GM12878 (cell line): ENCODE measurements at regions not wholly inside any gene's neighbourhood (a gene's known extent, or its start where the extent isn't known, plus 50 kb on each side); places are given as distances from the start of the nearest gene placed in this dataset.

Experiments
- ATAC-seq: fragments of 200-7000 bp; cut with Tn5 transposase; 3 replicates; pipeline ENCODE4 v1.9.1; 2020; ENCODE audit warnings: mild to moderate bottlenecking, moderate library complexity
- BruUV-seq: library from RNA; stranded (reverse); fragments of 400-500 nt; replicated peaks from 2 replicates; lab custom pipeline; 2021; lab: Mats Ljungman, UMichigan
- CTCF ChIA-PET: fragments of 300-600 bp; sonication (Branson Sonifier 250); formaldehyde crosslinking; extraction: SDS; loops from one replicate; lab custom pipeline; 2021; ENCODE audit warnings: inconsistent platforms; lab: Yijun Ruan, JAX
- POLR2A ChIA-PET: fragments of 350-600 bp; formaldehyde crosslinking; extraction: SDS; loops from one replicate; lab custom pipeline; 2021; ENCODE audit warnings: inconsistent platforms; lab: Charles Lee
- RAD21 ChIA-PET: fragments of 300-600 bp; sonication (Branson Sonifier 250); formaldehyde crosslinking; loops from one replicate; lab custom pipeline; 2023; ENCODE audit warnings: antibody characterized with exemption; ENCODE audit not compliant: unreplicated experiment; lab: Charles Lee
- SMC1A ChIA-PET: fragments of 300-600 bp; sonication (Branson Sonifier 250); formaldehyde crosslinking; loops from one replicate; lab custom pipeline; 2023; ENCODE audit not compliant: unreplicated experiment, uncharacterized antibody; lab: Charles Lee
- DNase-seq: peaks from one replicate; pipeline ENCODE4 v3.0.0-alpha.2; 2011; ENCODE audit warnings: low read depth, low spot score
- FAIRE-seq: peaks from 3 replicates; lab custom pipeline; 2011; peaks lifted over from hg19 to GRCh38; lab: Jason Lieb, UNC
- H2AFZ ChIP-seq: 2 replicates; pipeline ENCODE4 v1.6.0; 2011; ENCODE audit warnings: low read depth, low read length, control low read depth; ENCODE audit not compliant: control insufficient read depth
- H3K27ac ChIP-seq: 2 replicates; pipeline ENCODE4 v1.5.1; 2011; ENCODE audit warnings: control low read depth; ENCODE audit not compliant: control insufficient read depth, insufficient read depth
- H3K27me3 ChIP-seq, 2 experiments: replicated peaks in 1 of 2; 2 replicates each; pipeline versions ENCODE4 v1.6.0 to v1.6.1; 2011; ENCODE audit warnings: low read length in 1 of 2; ENCODE audit not compliant: control insufficient read depth in 2 of 2, insufficient read depth in 2 of 2
- H3K36me3 ChIP-seq, 2 experiments: 2 replicates each; pipeline ENCODE4 v1.5.1; 2011; ENCODE audit warnings: low read length in 1 of 2; ENCODE audit not compliant: control insufficient read depth in 2 of 2, insufficient read depth in 2 of 2
- H3K4me1 ChIP-seq: 2 replicates; pipeline ENCODE4 v1.6.1; 2011; ENCODE audit warnings: mild to moderate bottlenecking, low read length, moderate library complexity, mixed read lengths; ENCODE audit not compliant: control insufficient read depth, insufficient read depth
- H3K4me2 ChIP-seq: 2 replicates; pipeline ENCODE4 v1.6.0; 2011; ENCODE audit warnings: control low read depth; ENCODE audit not compliant: control insufficient read depth, insufficient read depth
- H3K4me3 ChIP-seq: fragments of 200-600 bp; sonication (generic); 2 replicates; pipeline ENCODE4 v1.5.1; 2016
- H3K79me2 ChIP-seq: 2 replicates; pipeline ENCODE4 v1.6.0; 2011; ENCODE audit warnings: low read length; ENCODE audit not compliant: control insufficient read depth, insufficient read depth
- H3K9ac ChIP-seq: 2 replicates; pipeline ENCODE4 v1.8.0; 2011; ENCODE audit warnings: low read length, control low read depth, mixed read lengths; ENCODE audit not compliant: control insufficient read depth, insufficient read depth
- H3K9me3 ChIP-seq: replicated peaks from 3 replicates; pipeline ENCODE4 v1.5.1; 2011; ENCODE audit warnings: mild to moderate bottlenecking, low read length; ENCODE audit not compliant: control insufficient read depth, insufficient read depth
- H4K20me1 ChIP-seq: 2 replicates; pipeline ENCODE4 v1.6.0; 2011; ENCODE audit not compliant: control insufficient read depth, insufficient read depth
- BACH1 ChIP-seq: fragments of 450-650 bp; IDR thresholded peaks from 2 replicates; pipeline ENCODE4 v1.6.1; 2017; ENCODE audit warnings: mild to moderate bottlenecking, borderline replicate concordance
- FOXM1 ChIP-seq: IDR thresholded peaks from 2 replicates; pipeline ENCODE4 v1.6.1; 2012; ENCODE audit warnings: low read depth, mild to moderate bottlenecking, inconsistent platforms, low read length, moderate library complexity
- MYC ChIP-seq: IDR thresholded peaks from 2 replicates; pipeline ENCODE4 v1.6.1; 2011; ENCODE audit warnings: mild to moderate bottlenecking, low read length, moderate library complexity, inconsistent platforms; ENCODE audit not compliant: insufficient read depth, insufficient replicate concordance, insufficient read length, severe bottlenecking
- WGBS: methylation state at CpG from one replicate; pipeline ENCODE4 v1.1.6; 2016; ENCODE audit warnings: low lambda C conversion rate; ENCODE audit not compliant: insufficient replicate concordance, insufficient coverage; ENCODE audit errors: missing lambda C conversion rate; 5-methylcytosine and 5-hydroxymethylcytosine counted together
- in situ Hi-C: fragments of 300-500 bp; cut with MboI; formaldehyde crosslinking; loops from 9 replicates; pipeline ENCODE4 v1.14.3; 2018; ENCODE audit warnings: mixed read lengths
- intact Hi-C: fragments of 100-400 bp; cut with micrococcal nuclease; formaldehyde crosslinking; loops from one replicate; pipeline ENCODE4 v1.14.2; 2022; ENCODE audit not compliant: unreplicated experiment
- TF ChIP-seq, protein P1 (sequence below): fragments of 450-650 bp; IDR thresholded peaks from 2 replicates; pipeline ENCODE4 v1.6.1; 2017; ENCODE audit warnings: mild to moderate bottlenecking, moderate library complexity
- TF ChIP-seq, protein P2 (sequence below): fragments of 450-650 bp; IDR thresholded peaks from 2 replicates; pipeline ENCODE4 v1.6.1; 2016; ENCODE audit warnings: mild to moderate bottlenecking
- TF ChIP-seq, protein P3 (sequence below): fragments of 450-650 bp; IDR thresholded peaks from 2 replicates; pipeline ENCODE4 v1.6.1; 2016; ENCODE audit warnings: mild to moderate bottlenecking
- TF ChIP-seq, protein P4 (sequence below): fragments of 150-350 bp; IDR thresholded peaks from 2 replicates; pipeline ENCODE4 v1.6.1; 2014; ENCODE audit warnings: mild to moderate bottlenecking, low read depth, low read length
- TF ChIP-seq, protein P5 (sequence below): fragments of 450-650 bp; IDR thresholded peaks from 2 replicates; pipeline ENCODE4 v1.6.1; 2016; ENCODE audit warnings: mild to moderate bottlenecking, moderate library complexity, borderline replicate concordance

DNA sequence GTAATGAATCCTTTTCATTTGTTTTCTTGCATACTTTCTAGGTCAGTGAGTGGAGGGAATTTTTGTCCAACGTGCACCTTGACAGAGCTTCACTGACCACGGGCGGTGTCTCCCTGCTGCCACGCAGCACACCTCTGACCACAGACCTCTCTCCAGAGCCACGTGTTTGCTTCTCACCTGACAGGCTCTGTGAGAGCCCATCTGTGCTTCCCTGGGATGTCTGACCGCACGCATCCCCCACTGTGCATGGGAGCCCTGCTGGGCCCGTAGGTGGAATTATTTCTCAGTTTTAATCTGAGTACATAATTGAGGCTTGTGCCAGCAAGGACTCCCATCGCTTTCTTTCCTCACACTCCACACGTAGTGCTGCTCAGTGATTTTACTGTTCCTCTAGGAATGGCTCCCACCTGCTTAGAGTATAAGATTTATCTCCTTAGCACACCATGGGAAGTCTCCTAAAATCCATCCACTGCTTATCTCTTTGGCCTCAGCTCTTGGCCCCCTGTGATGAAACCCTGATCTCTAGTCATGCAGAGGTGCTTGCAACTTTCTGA, 482.6 kb downstream of the TSN start:
- no peak for ATAC-seq
- 33% methylated on average over 10 of the region's 10 CpGs for WGBS
- Histone ChIP-seq H3K9ac (no peak overlapping the region), H3K4me3 (no peak overlapping the region), H3K9me3 (no peaks in the 10 kb centered on the region), H3K79me2 (no peaks in the 10 kb centered on the region), H4K20me1 (no peaks in the 10 kb centered on the region), H3K27ac (no peak overlapping the region), H2AFZ (no peak overlapping the region), H3K36me3 (no peaks in the 10 kb centered on the region), H3K27me3 (no peaks in the 10 kb centered on the region; a peak in 2 of 4 replicates), H3K4me2 (no peak overlapping the region), H3K4me1 (no peaks in the 10 kb centered on the region)
- ChIA-PET CTCF (no interaction called here), SMC1A (no interaction called here), RAD21 (no interaction called here), POLR2A (no interaction called here)
- intact Hi-C loops, result no loop called here
- in situ Hi-C loops, result no loop called here
- no TSS peak for BruUV-seq
- no peak for FAIRE-seq
- no peak for DNase-seq
- TF ChIP-seq, protein P1, sequence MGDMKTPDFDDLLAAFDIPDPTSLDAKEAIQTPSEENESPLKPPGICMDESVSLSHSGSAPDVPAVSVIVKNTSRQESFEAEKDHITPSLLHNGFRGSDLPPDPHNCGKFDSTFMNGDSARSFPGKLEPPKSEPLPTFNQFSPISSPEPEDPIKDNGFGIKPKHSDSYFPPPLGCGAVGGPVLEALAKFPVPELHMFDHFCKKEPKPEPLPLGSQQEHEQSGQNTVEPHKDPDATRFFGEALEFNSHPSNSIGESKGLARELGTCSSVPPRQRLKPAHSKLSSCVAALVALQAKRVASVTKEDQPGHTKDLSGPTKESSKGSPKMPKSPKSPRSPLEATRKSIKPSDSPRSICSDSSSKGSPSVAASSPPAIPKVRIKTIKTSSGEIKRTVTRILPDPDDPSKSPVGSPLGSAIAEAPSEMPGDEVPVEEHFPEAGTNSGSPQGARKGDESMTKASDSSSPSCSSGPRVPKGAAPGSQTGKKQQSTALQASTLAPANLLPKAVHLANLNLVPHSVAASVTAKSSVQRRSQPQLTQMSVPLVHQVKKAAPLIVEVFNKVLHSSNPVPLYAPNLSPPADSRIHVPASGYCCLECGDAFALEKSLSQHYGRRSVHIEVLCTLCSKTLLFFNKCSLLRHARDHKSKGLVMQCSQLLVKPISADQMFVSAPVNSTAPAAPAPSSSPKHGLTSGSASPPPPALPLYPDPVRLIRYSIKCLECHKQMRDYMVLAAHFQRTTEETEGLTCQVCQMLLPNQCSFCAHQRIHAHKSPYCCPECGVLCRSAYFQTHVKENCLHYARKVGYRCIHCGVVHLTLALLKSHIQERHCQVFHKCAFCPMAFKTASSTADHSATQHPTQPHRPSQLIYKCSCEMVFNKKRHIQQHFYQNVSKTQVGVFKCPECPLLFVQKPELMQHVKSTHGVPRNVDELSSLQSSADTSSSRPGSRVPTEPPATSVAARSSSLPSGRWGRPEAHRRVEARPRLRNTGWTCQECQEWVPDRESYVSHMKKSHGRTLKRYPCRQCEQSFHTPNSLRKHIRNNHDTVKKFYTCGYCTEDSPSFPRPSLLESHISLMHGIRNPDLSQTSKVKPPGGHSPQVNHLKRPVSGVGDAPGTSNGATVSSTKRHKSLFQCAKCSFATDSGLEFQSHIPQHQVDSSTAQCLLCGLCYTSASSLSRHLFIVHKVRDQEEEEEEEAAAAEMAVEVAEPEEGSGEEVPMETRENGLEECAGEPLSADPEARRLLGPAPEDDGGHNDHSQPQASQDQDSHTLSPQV, result no peak
- TF ChIP-seq, protein P2, sequence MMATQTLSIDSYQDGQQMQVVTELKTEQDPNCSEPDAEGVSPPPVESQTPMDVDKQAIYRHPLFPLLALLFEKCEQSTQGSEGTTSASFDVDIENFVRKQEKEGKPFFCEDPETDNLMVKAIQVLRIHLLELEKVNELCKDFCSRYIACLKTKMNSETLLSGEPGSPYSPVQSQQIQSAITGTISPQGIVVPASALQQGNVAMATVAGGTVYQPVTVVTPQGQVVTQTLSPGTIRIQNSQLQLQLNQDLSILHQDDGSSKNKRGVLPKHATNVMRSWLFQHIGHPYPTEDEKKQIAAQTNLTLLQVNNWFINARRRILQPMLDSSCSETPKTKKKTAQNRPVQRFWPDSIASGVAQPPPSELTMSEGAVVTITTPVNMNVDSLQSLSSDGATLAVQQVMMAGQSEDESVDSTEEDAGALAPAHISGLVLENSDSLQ, result no peak
- TF ChIP-seq FOXM1 (no peak), BACH1 (no peak), MYC (no peak)
- TF ChIP-seq, protein P3, sequence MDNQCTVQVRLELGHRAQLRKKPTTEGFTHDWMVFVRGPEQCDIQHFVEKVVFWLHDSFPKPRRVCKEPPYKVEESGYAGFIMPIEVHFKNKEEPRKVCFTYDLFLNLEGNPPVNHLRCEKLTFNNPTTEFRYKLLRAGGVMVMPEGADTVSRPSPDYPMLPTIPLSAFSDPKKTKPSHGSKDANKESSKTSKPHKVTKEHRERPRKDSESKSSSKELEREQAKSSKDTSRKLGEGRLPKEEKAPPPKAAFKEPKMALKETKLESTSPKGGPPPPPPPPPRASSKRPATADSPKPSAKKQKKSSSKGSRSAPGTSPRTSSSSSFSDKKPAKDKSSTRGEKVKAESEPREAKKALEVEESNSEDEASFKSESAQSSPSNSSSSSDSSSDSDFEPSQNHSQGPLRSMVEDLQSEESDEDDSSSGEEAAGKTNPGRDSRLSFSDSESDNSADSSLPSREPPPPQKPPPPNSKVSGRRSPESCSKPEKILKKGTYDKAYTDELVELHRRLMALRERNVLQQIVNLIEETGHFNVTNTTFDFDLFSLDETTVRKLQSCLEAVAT, result no peak
- TF ChIP-seq, protein P4, sequence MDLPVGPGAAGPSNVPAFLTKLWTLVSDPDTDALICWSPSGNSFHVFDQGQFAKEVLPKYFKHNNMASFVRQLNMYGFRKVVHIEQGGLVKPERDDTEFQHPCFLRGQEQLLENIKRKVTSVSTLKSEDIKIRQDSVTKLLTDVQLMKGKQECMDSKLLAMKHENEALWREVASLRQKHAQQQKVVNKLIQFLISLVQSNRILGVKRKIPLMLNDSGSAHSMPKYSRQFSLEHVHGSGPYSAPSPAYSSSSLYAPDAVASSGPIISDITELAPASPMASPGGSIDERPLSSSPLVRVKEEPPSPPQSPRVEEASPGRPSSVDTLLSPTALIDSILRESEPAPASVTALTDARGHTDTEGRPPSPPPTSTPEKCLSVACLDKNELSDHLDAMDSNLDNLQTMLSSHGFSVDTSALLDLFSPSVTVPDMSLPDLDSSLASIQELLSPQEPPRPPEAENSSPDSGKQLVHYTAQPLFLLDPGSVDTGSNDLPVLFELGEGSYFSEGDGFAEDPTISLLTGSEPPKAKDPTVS, result no peak
- TF ChIP-seq, protein P5, sequence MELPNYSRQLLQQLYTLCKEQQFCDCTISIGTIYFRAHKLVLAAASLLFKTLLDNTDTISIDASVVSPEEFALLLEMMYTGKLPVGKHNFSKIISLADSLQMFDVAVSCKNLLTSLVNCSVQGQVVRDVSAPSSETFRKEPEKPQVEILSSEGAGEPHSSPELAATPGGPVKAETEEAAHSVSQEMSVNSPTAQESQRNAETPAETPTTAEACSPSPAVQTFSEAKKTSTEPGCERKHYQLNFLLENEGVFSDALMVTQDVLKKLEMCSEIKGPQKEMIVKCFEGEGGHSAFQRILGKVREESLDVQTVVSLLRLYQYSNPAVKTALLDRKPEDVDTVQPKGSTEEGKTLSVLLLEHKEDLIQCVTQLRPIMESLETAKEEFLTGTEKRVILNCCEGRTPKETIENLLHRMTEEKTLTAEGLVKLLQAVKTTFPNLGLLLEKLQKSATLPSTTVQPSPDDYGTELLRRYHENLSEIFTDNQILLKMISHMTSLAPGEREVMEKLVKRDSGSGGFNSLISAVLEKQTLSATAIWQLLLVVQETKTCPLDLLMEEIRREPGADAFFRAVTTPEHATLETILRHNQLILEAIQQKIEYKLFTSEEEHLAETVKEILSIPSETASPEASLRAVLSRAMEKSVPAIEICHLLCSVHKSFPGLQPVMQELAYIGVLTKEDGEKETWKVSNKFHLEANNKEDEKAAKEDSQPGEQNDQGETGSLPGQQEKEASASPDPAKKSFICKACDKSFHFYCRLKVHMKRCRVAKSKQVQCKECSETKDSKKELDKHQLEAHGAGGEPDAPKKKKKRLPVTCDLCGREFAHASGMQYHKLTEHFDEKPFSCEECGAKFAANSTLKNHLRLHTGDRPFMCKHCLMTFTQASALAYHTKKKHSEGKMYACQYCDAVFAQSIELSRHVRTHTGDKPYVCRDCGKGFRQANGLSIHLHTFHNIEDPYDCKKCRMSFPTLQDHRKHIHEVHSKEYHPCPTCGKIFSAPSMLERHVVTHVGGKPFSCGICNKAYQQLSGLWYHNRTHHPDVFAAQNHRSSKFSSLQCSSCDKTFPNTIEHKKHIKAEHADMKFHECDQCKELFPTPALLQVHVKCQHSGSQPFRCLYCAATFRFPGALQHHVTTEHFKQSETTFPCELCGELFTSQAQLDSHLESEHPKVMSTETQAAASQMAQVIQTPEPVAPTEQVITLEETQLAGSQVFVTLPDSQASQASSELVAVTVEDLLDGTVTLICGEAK, result no peak
